Activated naive CD4-positive, alpha-beta T cell treated with anti-CD3 and anti-CD28 coated beads, Interleukin-2, amount 50 U/mL, for 24 hours (primary cell): ENCODE measurements at regions not wholly inside any gene's neighbourhood (a gene's known extent, or its start where the extent isn't known, plus 50 kb on each side); places are given as distances from the start of the nearest gene placed in this dataset.
A peak's percentile ranks its signal among the peaks of the same experiment; 100 is the strongest.
"Not testable (repeated sequence)": the region's sequence is repeated elsewhere in the genome, so short reads cannot be mapped to it uniquely, and the experiment has no call there.

Experiments used
- H3K27ac Mint-ChIP-seq: one replicate; pipeline ENCODE4 v1.8.0; 2021; ENCODE audit warnings: mild to moderate bottlenecking, mixed read lengths
- H3K27me3 Mint-ChIP-seq: one replicate; pipeline ENCODE4 v1.8.0; 2021; ENCODE audit warnings: mixed read lengths
- H3K36me3 Mint-ChIP-seq: one replicate; pipeline ENCODE4 v1.8.0; 2021; ENCODE audit warnings: mixed read lengths
- H3K4me1 Mint-ChIP-seq: one replicate; pipeline ENCODE4 v1.8.0; 2021; ENCODE audit warnings: mixed read lengths
- H3K4me3 Mint-ChIP-seq: one replicate; pipeline ENCODE4 v1.8.0; 2021; ENCODE audit warnings: mild to moderate bottlenecking, mixed read lengths
- H3K9me3 Mint-ChIP-seq: one replicate; pipeline ENCODE4 v1.8.0; 2021; ENCODE audit warnings: mixed read lengths

DNA sequence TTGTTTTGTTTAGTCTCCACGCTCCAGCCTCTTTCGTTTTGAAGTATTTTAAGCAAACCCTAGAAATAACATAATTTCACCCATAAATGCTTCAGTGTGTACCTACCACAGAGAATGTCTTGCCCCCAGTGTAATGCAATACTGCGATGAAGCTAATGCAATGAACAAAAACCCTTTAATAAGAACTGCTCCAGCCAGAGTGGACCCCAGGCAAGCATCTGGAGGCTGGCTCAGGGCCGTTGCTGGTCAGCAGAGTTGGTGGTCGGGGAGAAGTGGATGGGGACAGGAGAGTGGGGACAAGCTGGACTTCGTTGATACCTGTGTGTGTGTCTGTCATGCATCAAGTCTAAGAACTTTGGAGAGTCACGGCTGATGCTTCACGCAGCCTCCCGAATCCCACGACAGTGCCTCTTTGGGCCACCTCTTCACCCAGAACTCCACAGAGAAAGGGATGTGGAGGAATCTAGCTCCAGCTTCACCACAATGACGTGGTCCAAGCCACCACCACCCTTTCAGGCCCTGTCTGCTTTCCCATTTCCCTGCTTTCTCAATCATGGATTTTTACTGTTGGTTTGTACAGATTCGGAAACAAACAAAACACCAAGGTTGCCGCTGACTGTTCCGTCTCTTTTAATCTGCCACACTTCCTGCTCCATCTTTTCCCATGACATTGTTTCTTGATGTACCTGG, 108.6 kb upstream of the ERRFI1 start:
- peaks cover 2% of the 10 kb centered on the region for H3K27me3 Mint-ChIP-seq
- no peaks in the 10 kb centered on the region for H3K9me3 Mint-ChIP-seq
- no peaks in the 10 kb centered on the region for H3K36me3 Mint-ChIP-seq
- H3K4me1 Mint-ChIP-seq, result no peaks in the 10 kb centered on the region
- H3K27ac Mint-ChIP-seq, result no peak overlapping the region
- H3K4me3 Mint-ChIP-seq, result no peak overlapping the region

DNA sequence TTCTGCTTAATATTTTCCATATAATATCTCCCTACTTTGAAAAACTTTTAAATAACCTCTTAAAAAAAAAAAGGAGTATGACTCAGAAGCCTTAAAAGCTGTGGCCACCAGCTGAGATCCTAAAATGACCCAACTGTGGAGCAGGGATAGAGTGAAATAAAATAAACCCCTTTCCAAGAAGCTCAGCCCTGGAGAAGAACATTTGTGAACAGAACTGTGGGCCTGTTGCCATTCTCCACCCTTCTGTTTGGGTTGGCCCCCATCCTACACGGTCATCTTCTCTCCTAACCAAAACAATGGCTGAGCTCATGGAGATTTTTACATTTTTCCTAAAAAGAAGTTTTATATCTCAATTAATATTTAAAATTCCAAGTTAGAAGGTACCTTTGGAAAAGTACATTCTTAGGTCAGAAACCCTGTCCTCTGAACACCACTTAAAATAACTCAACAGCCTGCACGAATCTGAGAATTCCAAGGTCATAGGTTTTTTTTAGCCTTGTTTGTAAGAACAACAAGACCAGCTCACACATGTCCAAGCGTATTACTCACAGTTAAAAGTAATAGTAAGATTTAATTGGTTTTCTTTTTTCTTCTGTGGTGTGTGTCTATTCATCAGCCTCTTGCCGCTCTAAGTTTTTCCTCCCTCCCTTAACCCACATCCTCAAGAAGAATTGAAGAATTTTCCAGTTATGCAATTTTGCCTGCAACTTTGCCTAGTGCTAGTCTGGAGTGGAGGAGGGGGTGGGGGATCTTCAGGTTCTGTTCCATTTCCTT, 107.7 kb upstream of the ERRFI1 start:
- Mint-ChIP-seq H3K27me3 (peaks cover 2% of the 10 kb centered on the region), H3K4me1 (no peaks in the 10 kb centered on the region)

GRCh38 chr1:8133190-8133589, 107.1 kb upstream of the ERRFI1 start:
- no peak overlapping the region for H3K4me3 Mint-ChIP-seq
- H3K36me3 Mint-ChIP-seq, result no peaks in the 10 kb centered on the region
- no peak overlapping the region for H3K27ac Mint-ChIP-seq
- no peaks in the 10 kb centered on the region for H3K9me3 Mint-ChIP-seq
- no peaks in the 10 kb centered on the region for H3K4me1 Mint-ChIP-seq
- peaks cover 2% of the 10 kb centered on the region for H3K27me3 Mint-ChIP-seq

More for the DNA sequence above, 107.7 kb upstream of the ERRFI1 start:
- H3K9me3 Mint-ChIP-seq, result no peaks in the 10 kb centered on the region
- H3K36me3 Mint-ChIP-seq, result no peaks in the 10 kb centered on the region
- H3K4me3 Mint-ChIP-seq, result no peak overlapping the region
- H3K27ac Mint-ChIP-seq, result no peak overlapping the region

DNA sequence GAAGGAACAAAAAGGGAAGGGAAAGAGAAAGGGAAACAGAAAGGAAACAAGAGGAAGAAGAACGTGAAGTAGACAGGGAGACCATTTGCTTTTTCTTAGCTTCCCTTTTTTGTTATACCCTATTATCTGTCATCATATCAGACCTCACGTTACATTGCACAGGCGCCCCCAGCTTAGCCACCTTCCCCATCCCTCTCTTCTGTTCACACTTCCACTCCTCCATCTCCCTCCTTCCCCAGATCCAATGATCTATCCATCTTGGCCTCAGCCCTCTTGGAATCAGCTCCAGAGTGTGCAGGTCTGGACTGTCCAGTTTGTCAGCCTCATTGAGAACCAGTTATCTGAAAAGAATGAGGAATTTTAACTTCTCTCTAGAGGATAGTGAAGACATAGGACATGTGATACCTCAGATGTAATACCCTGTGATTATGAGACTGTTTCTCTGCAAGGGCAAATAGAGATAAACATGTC, 101.1 kb upstream of the ERRFI1 start:
- H3K27me3 Mint-ChIP-seq, result no peaks in the 10 kb centered on the region
- H3K9me3 Mint-ChIP-seq, result no peaks in the 10 kb centered on the region
- no peak overlapping the region for H3K27ac Mint-ChIP-seq
- peaks cover 2% of the 10 kb centered on the region for H3K36me3 Mint-ChIP-seq
- H3K4me3 Mint-ChIP-seq, result no peak overlapping the region
- peaks cover 1% of the 10 kb centered on the region for H3K4me1 Mint-ChIP-seq

GRCh38 chr1:8122477-8123407, 96.6 kb upstream of the ERRFI1 start:
- no peak overlapping the region for H3K4me3 Mint-ChIP-seq
- peaks cover 2% of the 10 kb centered on the region for H3K36me3 Mint-ChIP-seq
- H3K27me3 Mint-ChIP-seq, result no peaks in the 10 kb centered on the region
- H3K9me3 Mint-ChIP-seq, result no peaks in the 10 kb centered on the region
- H3K27ac Mint-ChIP-seq, result peak overlapping the region; percentile 63
- peaks cover 19% of the 10 kb centered on the region for H3K4me1 Mint-ChIP-seq

- Mint-ChIP-seq H3K4me1 (peaks cover 19% of the 10 kb centered on the region), H3K9me3 (no peaks in the 10 kb centered on the region)
Measured at GRCh38 chr1:8122160-8122476, 96.0 kb upstream of the ERRFI1 start.

GRCh38 chr1:8121261-8122159, 95.4 kb upstream of the ERRFI1 start:
- Mint-ChIP-seq H3K36me3 (peaks cover 2% of the 10 kb centered on the region), H3K4me1 (peaks cover 19% of the 10 kb centered on the region), H3K4me3 (peak overlapping the region; percentile 54), H3K27me3 (no peaks in the 10 kb centered on the region), H3K9me3 (no peaks in the 10 kb centered on the region), H3K27ac (peak overlapping the region; percentile 4)

More at GRCh38 chr1:8122160-8122476, 96.0 kb upstream of the ERRFI1 start:
- H3K36me3 Mint-ChIP-seq, result peaks cover 2% of the 10 kb centered on the region
- H3K27ac Mint-ChIP-seq, result peak overlapping the region; percentile 4
- no peaks in the 10 kb centered on the region for H3K27me3 Mint-ChIP-seq
- no peak overlapping the region for H3K4me3 Mint-ChIP-seq

GRCh38 chr1:8120693-8121260, 94.7 kb upstream of the ERRFI1 start:
- peak overlapping the region; percentile 54 for H3K4me3 Mint-ChIP-seq
- H3K27ac Mint-ChIP-seq, result no peak overlapping the region
- H3K36me3 Mint-ChIP-seq, result peaks cover 2% of the 10 kb centered on the region
- no peaks in the 10 kb centered on the region for H3K9me3 Mint-ChIP-seq
- peaks cover 19% of the 10 kb centered on the region for H3K4me1 Mint-ChIP-seq
- no peaks in the 10 kb centered on the region for H3K27me3 Mint-ChIP-seq

DNA sequence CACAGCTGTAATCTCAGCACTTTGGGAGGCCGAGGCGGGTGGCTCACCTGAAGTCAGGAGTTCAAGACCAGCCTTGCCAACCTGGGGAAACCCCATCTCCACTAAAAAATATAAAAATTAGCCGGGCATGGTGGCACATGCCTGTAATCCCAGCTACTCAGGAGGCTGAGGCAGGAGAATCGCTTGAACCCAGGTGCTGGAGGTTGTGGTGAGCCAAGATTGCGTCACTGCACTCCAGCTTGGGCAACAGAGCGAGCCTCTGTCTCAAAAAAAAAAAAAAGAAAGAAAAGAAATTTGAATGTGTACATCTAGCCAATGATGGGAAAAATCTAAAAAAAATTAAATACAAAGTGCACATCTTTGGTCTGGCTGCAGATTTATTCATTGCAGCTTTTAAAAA, 92.6 kb upstream of the ERRFI1 start:
- not testable (repeated sequence) for H3K27me3 Mint-ChIP-seq, H3K4me3 Mint-ChIP-seq, H3K27ac Mint-ChIP-seq, H3K36me3 Mint-ChIP-seq, H3K9me3 Mint-ChIP-seq
- peaks cover 21% of the 10 kb centered on the region for H3K4me1 Mint-ChIP-seq

DNA sequence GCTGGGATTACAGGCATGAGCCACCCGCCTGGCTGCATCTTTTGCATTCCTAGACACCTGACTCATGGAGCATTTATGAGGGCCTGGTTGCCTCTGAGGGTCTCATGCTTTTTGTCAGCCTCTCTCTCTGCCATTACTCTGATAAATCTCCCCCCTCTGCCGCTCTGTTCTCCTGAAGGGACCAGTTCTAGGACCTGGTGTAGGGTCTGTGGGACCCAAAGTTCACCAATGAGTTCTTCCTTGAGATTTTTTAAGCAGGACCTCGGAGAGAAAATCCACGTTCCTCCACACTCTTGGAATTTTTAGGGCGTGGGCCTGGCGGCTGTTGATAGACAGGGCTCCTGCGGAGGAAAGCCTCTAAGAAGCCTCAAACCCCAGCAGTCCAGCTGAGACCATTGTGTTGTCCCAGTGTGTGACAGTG, 91.9 kb upstream of the ERRFI1 start:
- no peak overlapping the region for H3K4me3 Mint-ChIP-seq
- H3K36me3 Mint-ChIP-seq, result no peaks in the 10 kb centered on the region
- H3K27me3 Mint-ChIP-seq, result no peaks in the 10 kb centered on the region

DNA sequence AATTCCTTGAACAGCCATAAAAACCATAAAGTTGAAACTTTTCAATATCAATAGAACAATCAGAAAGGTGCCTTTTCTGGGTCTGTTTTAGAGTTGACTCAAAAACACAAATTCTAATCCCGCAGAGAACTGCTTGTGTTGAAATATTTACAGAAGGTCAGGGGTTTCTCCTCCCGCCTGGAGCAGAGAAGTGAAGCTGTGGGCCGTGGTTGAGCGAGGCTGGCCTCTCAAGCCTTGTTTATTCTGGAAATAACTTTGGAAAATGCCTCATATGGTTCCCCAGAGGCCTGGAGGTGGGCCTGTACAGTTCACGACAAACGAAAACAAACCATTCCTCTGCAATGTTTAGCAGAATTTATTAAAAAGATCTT, 90.8 kb upstream of the ERRFI1 start:
- Mint-ChIP-seq H3K4me1 (peaks cover 30% of the 10 kb centered on the region), H3K9me3 (no peaks in the 10 kb centered on the region), H3K36me3 (no peaks in the 10 kb centered on the region), H3K4me3 (no peak overlapping the region), H3K27me3 (no peaks in the 10 kb centered on the region), H3K27ac (no peak overlapping the region)

More for the DNA sequence above, 91.9 kb upstream of the ERRFI1 start:
- Mint-ChIP-seq H3K4me1 (peaks cover 27% of the 10 kb centered on the region), H3K27ac (no peak overlapping the region), H3K9me3 (no peaks in the 10 kb centered on the region)

- H3K36me3 Mint-ChIP-seq, result no peaks in the 10 kb centered on the region
- H3K4me3 Mint-ChIP-seq, result no peak overlapping the region
- H3K27me3 Mint-ChIP-seq, result no peaks in the 10 kb centered on the region
- H3K9me3 Mint-ChIP-seq, result no peaks in the 10 kb centered on the region
- H3K4me1 Mint-ChIP-seq, result peaks cover 19% of the 10 kb centered on the region
- H3K27ac Mint-ChIP-seq, result no peak overlapping the region
Measured at GRCh38 chr1:8115769-8116167, 89.7 kb upstream of the ERRFI1 start.

DNA sequence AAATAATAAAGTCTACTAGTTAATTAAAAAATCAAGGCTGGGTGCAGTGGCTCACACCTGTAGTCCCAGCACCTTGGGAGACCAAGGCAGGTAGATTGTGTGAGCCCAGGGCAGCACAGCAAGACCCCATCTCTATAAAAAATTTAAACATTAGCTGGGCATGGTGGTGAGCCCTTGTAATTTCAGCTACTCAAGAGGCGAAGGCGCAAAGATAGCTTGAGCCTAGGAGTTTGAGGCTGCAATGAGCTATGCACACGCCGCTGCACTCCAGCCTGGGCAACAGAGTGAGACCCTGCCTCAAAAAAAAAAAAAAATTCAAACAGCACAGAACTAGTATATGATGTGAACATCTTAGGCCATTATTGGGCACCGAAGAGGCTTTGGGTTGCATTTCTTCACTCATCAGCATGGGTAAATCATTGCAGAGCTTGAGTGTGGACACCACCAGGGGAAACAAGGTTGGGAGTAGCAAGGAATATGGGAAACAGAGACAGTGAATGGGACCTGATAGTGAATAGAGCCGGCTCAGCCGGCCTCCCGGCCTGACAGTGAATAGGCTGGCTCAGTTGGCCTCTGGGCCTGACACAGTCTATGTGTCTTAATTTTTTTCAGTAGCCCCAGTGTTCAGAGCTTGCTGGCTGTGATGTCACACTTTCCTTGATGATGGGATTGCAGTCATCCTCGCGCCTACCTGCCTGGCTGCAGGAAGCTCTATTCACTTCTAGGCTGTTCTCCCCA, 89.1 kb upstream of the ERRFI1 start:
- Mint-ChIP-seq H3K9me3 (no peaks in the 10 kb centered on the region), H3K27me3 (no peaks in the 10 kb centered on the region), H3K36me3 (no peaks in the 10 kb centered on the region), H3K4me1 (peaks cover 15% of the 10 kb centered on the region), H3K4me3 (no peak overlapping the region), H3K27ac (no peak overlapping the region)
